ENCODE measurements at regions not wholly inside any gene's neighbourhood (a gene's known extent, or its start where the extent isn't known, plus 50 kb on each side); places are given as distances from the start of the nearest gene placed in this dataset.

DNA sequence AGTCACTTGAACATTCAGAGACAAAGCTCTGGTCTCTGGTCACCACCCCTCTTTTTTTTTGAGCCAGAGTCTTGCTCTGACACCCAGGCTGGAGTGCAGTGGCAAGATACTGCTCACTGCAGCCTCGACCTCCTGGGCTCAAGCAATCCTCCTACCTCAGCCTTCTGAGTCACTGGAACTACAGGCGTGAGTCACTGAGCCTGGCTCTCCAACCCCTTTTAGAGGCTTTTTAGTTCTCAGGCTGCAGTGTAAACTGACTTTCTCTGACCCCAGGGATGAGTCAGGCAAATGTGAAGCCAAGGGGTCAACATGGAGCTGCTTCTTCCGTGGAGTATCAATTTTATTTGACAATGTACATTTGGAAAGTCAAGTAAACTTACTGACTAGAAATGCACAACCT is 229.2 kb downstream of the PTTG2 start:
- DNase-seq: no peak

DNA sequence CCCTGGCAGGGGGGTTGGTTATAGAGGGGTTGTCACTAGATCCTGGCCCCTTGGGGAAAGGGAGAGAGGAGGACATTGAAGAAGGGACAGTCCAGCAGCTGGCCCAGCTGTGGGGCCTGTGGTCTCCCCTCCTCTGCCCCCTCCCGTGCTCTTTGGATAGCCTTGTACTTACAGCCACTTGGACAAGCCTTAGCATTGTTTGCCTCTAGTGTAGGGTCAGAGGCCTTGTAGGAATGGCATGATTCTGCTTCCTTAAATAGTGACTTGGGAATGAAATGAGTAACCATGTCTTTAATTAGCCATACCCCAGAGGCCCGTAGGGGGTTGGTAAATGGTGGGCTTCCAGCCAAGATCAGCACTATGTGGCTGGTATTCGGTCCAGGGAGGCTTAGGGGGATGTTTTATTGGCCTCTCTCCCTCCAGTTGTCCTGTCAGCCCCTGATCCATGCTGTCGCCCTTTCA is 230.6 kb downstream of the PTTG2 start:
- DNase-seq: no peak

DNA sequence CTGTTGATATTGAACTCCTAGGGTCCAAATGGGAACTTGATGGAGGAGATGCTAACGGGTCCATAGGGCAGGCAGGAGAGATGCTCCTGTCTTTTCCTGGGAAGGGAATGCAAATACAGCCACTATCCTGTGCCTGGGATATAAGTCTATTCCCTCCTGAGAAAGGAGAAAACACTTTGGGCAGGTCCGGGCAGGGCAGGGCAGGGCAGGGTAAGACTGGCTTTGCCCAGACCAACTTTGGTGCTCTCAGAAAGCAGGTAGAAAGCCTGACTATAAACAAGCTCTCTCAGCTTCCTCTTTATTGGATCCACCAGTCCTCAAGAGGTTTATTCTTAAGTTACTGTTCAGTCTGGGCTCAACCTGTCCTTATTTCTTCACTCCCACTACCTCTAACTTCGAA is 232.3 kb downstream of the PTTG2 start:
- no peak for DNase-seq

- DNase-seq: no peak
Measured at GRCh38 chr4:38193236-38193863, 233.2 kb downstream of the PTTG2 start.

- no peak for DNase-seq
Measured at GRCh38 chr4:38194047-38194602, 233.9 kb downstream of the PTTG2 start.

DNA sequence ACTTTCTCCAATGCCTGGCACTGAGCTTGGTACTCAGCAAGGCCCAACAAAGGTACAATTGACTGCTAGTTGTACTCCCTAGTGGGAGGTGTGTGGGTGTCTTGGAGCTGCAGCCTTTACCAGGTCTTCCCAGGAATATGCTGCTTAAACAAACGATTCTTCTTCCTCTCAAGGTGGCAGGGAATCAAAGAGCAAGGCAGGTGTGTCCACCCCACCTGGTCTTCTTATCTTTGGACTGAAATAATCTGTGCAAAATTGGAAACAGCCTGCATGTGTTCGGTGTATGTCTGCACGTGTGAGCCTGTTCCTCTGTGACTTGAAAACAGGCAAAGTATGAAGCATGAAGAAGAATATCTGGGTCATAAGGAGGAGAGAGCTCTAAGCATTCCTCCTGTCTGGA is 235.3 kb downstream of the PTTG2 start:
- DNase-seq: no peak

DNA sequence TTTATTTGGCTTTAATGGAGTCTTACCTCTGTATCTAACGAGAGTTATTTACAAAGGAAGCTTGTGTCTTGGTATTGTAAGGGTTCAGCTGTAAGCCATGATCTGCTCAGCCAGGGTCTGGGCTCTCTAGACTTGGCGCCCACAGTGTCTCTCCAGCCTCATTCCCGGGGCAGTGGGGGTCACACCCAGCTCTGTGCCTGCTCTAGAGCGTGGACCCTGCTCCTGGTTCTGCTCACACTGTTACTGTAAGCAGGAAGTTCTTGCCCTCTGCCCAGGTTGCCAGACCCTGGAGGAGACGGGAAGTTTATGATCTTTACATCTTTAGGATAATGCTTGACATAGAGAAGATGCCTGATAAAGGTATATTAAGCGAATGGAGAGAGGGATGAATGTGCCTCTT is 235.7 kb downstream of the PTTG2 start:
- DNase-seq: no peak

DNA sequence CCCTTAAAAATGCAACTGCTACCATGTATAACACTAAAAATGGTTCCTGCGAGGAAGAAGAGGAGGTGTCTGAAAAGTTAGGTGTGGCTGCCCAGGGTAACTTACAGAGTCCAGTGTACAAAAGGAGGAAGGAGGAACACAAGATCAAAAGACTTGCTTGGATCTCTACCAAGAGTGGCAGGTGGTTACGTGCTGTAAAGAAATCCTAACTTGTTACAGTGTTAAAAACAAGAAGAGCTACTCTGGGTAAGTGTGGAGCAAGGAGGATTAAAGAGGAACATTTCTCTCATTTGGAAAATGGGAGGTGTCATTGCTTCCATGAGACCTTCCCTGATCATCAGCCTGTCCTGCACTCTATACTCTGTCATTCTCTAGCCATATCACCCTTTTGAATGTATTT is 242.0 kb downstream of the PTTG2 start:
- no peak for DNase-seq

GRCh38 chr4:38203609-38204008 is 243.4 kb downstream of the PTTG2 start:
- no peak for DNase-seq

DNA sequence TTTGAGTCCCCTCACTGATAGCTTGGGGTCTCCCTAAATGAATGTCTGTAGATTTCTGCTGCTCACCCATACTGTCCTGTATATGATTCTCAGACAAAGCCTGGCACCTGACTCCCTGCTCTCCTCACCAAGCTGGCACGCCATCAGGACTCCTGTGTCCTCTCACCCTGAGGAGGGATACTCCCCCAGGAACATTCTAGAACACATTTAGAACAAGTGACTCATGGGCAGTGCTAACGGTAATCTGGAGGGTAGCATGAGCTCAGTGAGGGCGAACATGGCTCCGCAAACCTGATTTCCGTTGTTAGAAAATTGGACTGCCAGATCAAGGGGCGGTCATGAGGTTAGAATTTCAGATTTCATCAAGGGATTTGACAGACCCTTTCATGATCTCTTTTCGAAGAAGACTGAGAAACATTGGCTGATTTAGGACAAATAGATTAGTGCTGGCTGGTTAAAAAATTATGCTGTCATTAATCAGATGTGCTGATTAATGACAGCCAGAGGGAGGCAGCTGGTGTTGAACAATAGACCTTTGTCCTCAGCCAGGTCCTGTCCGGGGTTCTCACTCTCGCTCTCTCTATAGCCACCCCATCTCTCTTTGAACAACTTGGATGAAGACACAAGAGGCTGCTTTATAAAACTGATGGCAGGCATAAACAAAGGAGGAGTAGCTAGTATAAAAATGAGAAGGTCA is 244.3 kb downstream of the PTTG2 start:
- no peak for DNase-seq

DNA sequence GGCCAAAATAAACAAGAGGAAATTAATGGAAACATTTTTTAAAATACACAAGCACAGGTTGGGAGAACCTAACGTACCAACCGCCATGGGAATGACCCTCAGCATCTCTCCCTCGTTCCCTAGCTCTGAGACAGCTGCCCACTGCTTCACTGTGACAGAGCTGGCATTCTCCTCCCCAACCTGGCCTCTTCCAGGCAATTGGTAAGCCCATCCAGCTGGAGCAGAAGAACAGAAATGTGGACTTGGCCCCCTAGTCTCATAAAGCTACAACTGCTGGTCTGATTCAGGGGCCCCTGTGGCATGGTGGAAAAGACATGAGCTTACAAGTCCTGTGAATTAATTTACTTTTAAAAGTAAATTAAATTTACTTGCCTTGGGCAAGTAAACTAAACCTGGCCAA is 245.1 kb downstream of the PTTG2 start:
- DNase-seq: no peak

GRCh38 chr4:38207110-38207457 is 246.9 kb downstream of the PTTG2 start:
- DNase-seq: no peak

DNA sequence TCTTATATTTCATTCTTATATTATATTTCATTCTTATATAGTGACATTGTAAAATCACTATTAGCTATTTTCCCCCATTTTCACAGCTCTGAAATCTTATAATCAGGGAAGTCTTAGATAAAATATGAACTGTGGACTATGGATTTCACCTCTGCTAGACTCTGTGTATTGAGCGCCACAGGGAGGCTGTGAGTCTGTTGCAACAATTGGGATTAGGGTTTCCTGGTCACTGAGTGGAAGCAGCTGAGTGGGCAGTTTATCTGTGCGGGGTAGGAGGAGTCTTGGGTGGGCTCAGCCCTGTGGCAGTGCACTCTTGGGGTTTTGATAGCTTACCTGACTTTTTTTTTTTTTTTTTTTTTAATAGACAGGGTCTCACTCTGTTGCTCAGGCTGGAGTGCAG is 249.5 kb downstream of the PTTG2 start:
- DNase-seq: no peak

- no peak for DNase-seq
Measured at GRCh38 chr4:38210396-38211114, 250.4 kb downstream of the PTTG2 start.

DNA sequence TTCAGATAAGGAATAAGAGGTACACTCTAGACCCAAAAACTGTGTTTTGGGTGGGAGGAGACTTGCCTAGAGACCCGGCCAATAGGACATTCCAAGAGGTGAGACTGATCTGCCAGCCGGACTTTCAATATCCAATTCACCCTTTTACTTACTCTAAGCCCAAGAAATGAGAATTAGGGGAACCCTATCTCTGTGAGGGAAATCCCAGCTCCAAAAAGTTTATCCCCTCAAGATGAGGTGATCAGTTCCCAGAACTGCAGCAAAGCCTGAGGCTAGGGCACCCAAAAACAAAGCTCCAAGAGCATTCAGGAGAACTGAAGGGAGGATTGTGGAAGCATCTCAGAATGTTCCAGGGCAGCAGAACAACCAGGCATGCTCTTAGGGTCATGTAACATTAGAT is 251.7 kb downstream of the PTTG2 start:
- DNase-seq: no peak

GRCh38 chr4:38213083-38213805 is 253.0 kb downstream of the PTTG2 start:
- no peak for DNase-seq

GRCh38 chr4:38222892-38223291 is 262.7 kb downstream of the PTTG2 start:
- no peak for DNase-seq

DNA sequence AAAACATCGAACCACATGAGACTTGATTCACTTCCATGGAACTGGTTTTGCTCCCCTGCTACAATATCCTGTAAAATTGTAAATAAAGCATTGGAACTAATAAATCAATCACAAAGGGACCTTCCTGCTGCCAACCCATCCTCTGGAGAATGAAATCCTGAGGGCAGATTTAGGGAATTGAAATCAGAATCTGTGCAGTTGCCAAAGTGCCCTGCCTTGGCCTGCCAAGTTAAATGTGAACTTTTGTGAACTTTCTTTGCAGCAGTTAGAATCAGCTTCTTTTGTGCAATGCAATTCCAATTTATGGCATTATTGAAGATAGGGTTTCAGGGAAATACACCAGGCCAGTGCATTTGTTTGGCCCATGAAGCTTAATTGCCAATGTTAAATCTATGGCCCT is 263.1 kb downstream of the PTTG2 start:
- no peak for DNase-seq

- DNase-seq: no peak
Measured at GRCh38 chr4:38223782-38224236, 263.6 kb downstream of the PTTG2 start.

- no peak for DNase-seq
Measured at GRCh38 chr4:38224850-38225249, 264.7 kb downstream of the PTTG2 start.

DNA sequence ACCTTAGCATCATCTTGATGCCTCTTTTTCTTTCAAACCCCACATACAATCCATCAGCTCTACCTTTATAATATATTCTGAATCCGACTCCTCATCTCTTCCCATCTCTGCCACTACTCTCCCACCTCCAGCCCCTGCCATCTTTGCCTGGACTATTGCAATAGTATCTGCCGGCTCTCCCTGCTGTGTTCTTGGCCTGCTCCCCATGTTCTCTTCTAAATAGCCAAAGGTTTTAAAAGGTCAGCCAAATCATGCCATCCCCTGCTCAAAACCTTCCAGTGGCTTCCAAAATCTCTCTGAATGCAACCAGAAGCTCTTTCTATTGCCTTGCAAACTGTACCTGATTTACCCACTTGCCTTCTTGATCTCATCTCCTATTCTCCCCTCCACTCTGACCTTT is 266.0 kb downstream of the PTTG2 start:
- no peak for DNase-seq

DNA sequence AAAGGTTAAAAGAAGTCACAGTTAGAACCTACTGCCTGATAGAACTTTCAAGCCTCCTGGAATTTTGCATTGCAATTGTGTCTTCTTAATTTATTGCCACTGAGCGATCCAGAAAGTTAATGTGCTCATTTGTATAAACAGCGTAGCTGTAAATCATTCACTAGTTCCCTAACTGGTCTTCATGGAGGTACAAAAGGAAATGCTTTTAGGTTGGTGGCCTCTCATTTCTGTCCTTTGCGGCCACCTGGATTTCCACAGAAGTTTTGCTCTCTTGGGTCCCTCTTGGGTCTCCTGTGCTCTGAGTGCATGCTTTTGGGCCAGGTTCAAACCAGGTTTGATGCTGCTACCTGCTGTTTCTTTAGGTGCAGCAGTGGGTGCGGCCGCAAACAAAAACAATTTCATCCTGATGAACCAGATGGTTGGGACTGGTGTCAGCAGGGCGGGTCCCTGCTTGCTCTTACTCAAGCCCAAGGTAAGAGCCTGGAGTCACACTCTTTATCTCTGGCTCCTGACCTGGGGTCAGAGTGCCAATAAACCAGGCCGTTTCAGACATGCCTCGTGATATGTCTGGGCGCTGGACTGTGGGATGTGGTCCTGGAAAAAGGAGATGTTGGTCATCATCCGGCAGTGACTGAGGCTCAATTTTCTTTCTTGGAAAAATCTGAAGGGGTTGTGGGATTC is 270.1 kb downstream of the PTTG2 start:
- DNase-seq: no peak

Data from KG1 (cell line).